A673 (cell line): ENCODE measurements at regions not wholly inside any gene's neighbourhood (a gene's known extent, or its start where the extent isn't known, plus 50 kb on each side); places are given as distances from the start of the nearest gene placed in this dataset.

Experiments used
- BruUV-seq: library from RNA; stranded (reverse); fragments of 400-500 nt; replicated peaks from 2 replicates; lab custom pipeline; 2021; lab: Mats Ljungman, UMichigan
- CTCF ChIA-PET: fragments of 300-600 bp; sonication (Branson Sonifier 250); formaldehyde crosslinking; loops from one replicate; lab custom pipeline; 2022; ENCODE audit warnings: antibody characterized with exemption; lab: Charles Lee
- POLR2A ChIA-PET: fragments of 300-600 bp; sonication (Branson Sonifier 250); formaldehyde crosslinking; loops from one replicate; lab custom pipeline; 2022; ENCODE audit warnings: antibody characterized with exemption; ENCODE audit not compliant: low non-redundant PET; lab: Charles Lee
- DNase-seq: peaks from one replicate; pipeline ENCODE4 v3.0.0-alpha.2; 2015; ENCODE audit warnings: low spot score
- H3K27ac ChIP-seq: fragments of 200-600 bp; sonication (generic); 2 replicates; pipeline ENCODE4 v1.5.1; 2016; ENCODE audit warnings: mixed run types, low read depth, mild to moderate bottlenecking, mixed read lengths, antibody characterized with exemption, low read length; ENCODE audit not compliant: poor library complexity, severe bottlenecking
- H3K27me3 ChIP-seq: fragments of 200-600 bp; sonication (generic); replicated peaks from 2 replicates; pipeline ENCODE4 v1.6.1; 2017; ENCODE audit warnings: mixed run types, low read depth, mild to moderate bottlenecking, mixed read lengths, antibody characterized with exemption, low read length; ENCODE audit not compliant: insufficient read depth, poor library complexity
- H3K36me3 ChIP-seq: fragments of 200-600 bp; sonication (generic); 2 replicates; pipeline ENCODE4 v1.6.1; 2016; ENCODE audit warnings: mixed run types, mild to moderate bottlenecking, mixed read lengths, antibody characterized with exemption, low read length; ENCODE audit not compliant: insufficient read depth, poor library complexity, severe bottlenecking
- H3K4me1 ChIP-seq: fragments of 200-600 bp; sonication (generic); 2 replicates; pipeline ENCODE4 v1.6.1; 2017; ENCODE audit warnings: mixed run types, mild to moderate bottlenecking, mixed read lengths, antibody characterized with exemption, low read length; ENCODE audit not compliant: insufficient read depth, poor library complexity, severe bottlenecking
- H3K4me3 ChIP-seq: fragments of 200-600 bp; sonication (generic); 2 replicates; pipeline ENCODE4 v1.5.1; 2016; ENCODE audit warnings: low read depth, mixed run types, mild to moderate bottlenecking, mixed read lengths, low read length; ENCODE audit not compliant: poor library complexity, severe bottlenecking
- H3K9me3 ChIP-seq: fragments of 200-600 bp; sonication (generic); 2 replicates; pipeline ENCODE4 v1.6.1; 2016; ENCODE audit warnings: mixed run types, low read depth, mild to moderate bottlenecking, mixed read lengths, antibody characterized with exemption, low read length; ENCODE audit not compliant: poor library complexity, severe bottlenecking
- EZH2 ChIP-seq: fragments of 200-600 bp; sonication (generic); IDR thresholded peaks from 2 replicates; pipeline ENCODE4 v1.6.1; 2017; ENCODE audit warnings: borderline replicate concordance, low read depth, mild to moderate bottlenecking, mixed read lengths, antibody characterized with exemption, low read length; ENCODE audit not compliant: poor library complexity, severe bottlenecking
- intact Hi-C: fragments of 100-400 bp; cut with micrococcal nuclease; formaldehyde crosslinking; loops from one replicate; pipeline ENCODE4 v1.10.0; 2022; ENCODE audit not compliant: unreplicated experiment
- TF ChIP-seq, protein P1 (sequence below): fragments of 300-800, 200-600 bp; sonication (generic); conservative IDR thresholded peaks from 2 replicates; pipeline ENCODE4 v1.5.1; 2017; ENCODE audit warnings: low read depth, mild to moderate bottlenecking, antibody characterized with exemption, low read length, moderate library complexity, mixed read lengths

- no peak overlapping the region for H3K4me3 ChIP-seq
- POLR2A ChIA-PET: no interaction called here
- no TSS peak for BruUV-seq
Observed at GRCh38 chr4:28269426-28269825, 1408.8 kb downstream of the STIM2 start.

DNA sequence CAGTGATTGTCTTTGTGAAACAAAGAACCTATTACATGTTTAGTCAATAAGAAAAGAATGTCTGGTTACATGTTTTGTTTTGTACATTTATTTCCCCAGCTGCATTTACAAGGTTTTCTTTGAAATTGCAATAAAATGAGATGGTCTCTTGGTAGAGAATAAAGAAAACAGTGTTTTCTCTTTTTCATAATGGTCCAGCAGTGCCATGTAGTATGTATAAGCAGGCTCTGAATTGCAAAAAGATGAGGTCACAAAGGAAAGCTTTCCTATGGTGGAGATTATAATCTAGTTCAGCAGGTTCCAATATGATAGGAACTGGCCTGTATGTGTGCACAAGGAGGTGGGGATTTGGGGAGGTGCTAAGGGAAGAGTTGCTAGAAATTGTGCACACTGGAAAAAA is 1417.3 kb downstream of the STIM2 start:
- intact Hi-C loops: no loop called here
- POLR2A ChIA-PET: no interaction called here
- no peaks in the 10 kb centered on the region for H3K36me3 ChIP-seq
- H3K27me3 ChIP-seq: no peaks in the 10 kb centered on the region
- CTCF ChIA-PET: no interaction called here
- no peak overlapping the region for H3K4me3 ChIP-seq
- no peaks in the 10 kb centered on the region for H3K4me1 ChIP-seq
- no peak overlapping the region for H3K27ac ChIP-seq
- DNase-seq: no peak
- TF ChIP-seq, protein P1, sequence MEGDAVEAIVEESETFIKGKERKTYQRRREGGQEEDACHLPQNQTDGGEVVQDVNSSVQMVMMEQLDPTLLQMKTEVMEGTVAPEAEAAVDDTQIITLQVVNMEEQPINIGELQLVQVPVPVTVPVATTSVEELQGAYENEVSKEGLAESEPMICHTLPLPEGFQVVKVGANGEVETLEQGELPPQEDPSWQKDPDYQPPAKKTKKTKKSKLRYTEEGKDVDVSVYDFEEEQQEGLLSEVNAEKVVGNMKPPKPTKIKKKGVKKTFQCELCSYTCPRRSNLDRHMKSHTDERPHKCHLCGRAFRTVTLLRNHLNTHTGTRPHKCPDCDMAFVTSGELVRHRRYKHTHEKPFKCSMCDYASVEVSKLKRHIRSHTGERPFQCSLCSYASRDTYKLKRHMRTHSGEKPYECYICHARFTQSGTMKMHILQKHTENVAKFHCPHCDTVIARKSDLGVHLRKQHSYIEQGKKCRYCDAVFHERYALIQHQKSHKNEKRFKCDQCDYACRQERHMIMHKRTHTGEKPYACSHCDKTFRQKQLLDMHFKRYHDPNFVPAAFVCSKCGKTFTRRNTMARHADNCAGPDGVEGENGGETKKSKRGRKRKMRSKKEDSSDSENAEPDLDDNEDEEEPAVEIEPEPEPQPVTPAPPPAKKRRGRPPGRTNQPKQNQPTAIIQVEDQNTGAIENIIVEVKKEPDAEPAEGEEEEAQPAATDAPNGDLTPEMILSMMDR: no peak
- TF ChIP-seq EZH2: no peak
- no peaks in the 10 kb centered on the region for H3K9me3 ChIP-seq
- no TSS peak for BruUV-seq

More at GRCh38 chr4:28269426-28269825, 1408.8 kb downstream of the STIM2 start:
- TF ChIP-seq, protein P1: no peak
- no peak for TF ChIP-seq EZH2
- Histone ChIP-seq H3K4me1 (no peaks in the 10 kb centered on the region), H3K27ac (no peak overlapping the region), H3K9me3 (no peaks in the 10 kb centered on the region), H3K27me3 (no peaks in the 10 kb centered on the region), H3K36me3 (no peaks in the 10 kb centered on the region)
- intact Hi-C loops: no loop called here
- DNase-seq: no peak
- CTCF ChIA-PET: no interaction called here

- no peaks in the 10 kb centered on the region for H3K4me1 ChIP-seq
- H3K27ac ChIP-seq: no peak overlapping the region
- H3K27me3 ChIP-seq: no peaks in the 10 kb centered on the region
- BruUV-seq: no TSS peak
- intact Hi-C loops: no loop called here
- H3K4me3 ChIP-seq: no peak overlapping the region
- no peaks in the 10 kb centered on the region for H3K36me3 ChIP-seq
- CTCF ChIA-PET: no interaction called here
- POLR2A ChIA-PET: no interaction called here
- DNase-seq: no peak
- no peaks in the 10 kb centered on the region for H3K9me3 ChIP-seq
- no peak for TF ChIP-seq EZH2
- TF ChIP-seq, protein P1: no peak
Observed at GRCh38 chr4:28278676-28279075, 1418.0 kb downstream of the STIM2 start.
